CD14-positive monocyte (primary cell): ENCODE measurements at regions not wholly inside any gene's neighbourhood (a gene's known extent, or its start where the extent isn't known, plus 50 kb on each side); places are given as distances from the start of the nearest gene placed in this dataset.

Source experiments
- DNase-seq, 3 donors: peaks; one replicate each; pipeline ENCODE4 v3.0.0-alpha.2; 2011 to 2022
- H2AFZ ChIP-seq: 2 replicates; pipeline ENCODE4 v1.6.0; 2012; ENCODE audit warnings: mild to moderate bottlenecking, low read depth, low read length, inconsistent platforms; ENCODE audit not compliant: insufficient read depth, poor library complexity, severe bottlenecking
- H3K27ac ChIP-seq, 2 donors: 1 replicate in 1 of 2; 2 replicates in 1 of 2; pipeline ENCODE4 v1.5.1; 2012 to 2013; ENCODE audit warnings: low read length in 2 of 2, control low read depth in 1 of 2, inconsistent platforms in 1 of 2, low read depth in 1 of 2, mild to moderate bottlenecking in 1 of 2
- H3K27me3 ChIP-seq, 2 donors: one replicate each; pipeline versions ENCODE4 v1.6.0 to v1.6.1; 2011 to 2013; ENCODE audit warnings: low read length in 2 of 2; ENCODE audit not compliant: control insufficient read depth in 2 of 2, insufficient read depth in 2 of 2
- H3K36me3 ChIP-seq, 2 donors: replicated peaks in 1 of 2; 1 replicate in 1 of 2; 2 replicates in 1 of 2; pipeline versions ENCODE4 v1.5.1 to v1.6.1; 2012 to 2013; ENCODE audit warnings: low read length in 2 of 2, control low read depth in 1 of 2, inconsistent platforms in 1 of 2, mild to moderate bottlenecking in 1 of 2; ENCODE audit not compliant: insufficient read depth in 2 of 2, control insufficient read depth in 1 of 2
- H3K4me1 ChIP-seq, 2 donors: 1 replicate in 1 of 2; 2 replicates in 1 of 2; pipeline versions ENCODE4 v1.5.1 to v1.6.1; 2012 to 2013; ENCODE audit warnings: low read length in 2 of 2, control low read depth in 1 of 2, inconsistent platforms in 1 of 2, mild to moderate bottlenecking in 1 of 2, moderate library complexity in 1 of 2; ENCODE audit not compliant: insufficient read depth in 2 of 2, control insufficient read depth in 1 of 2
- H3K4me2 ChIP-seq: replicated peaks from 2 replicates; pipeline ENCODE3; 2012; ENCODE audit warnings: low read length, moderate library complexity, mild to moderate bottlenecking; ENCODE audit not compliant: poor library complexity, severe bottlenecking; ENCODE audit errors: extremely low read depth
- H3K4me3 ChIP-seq, 3 experiments: fragments of 200-600 bp in 1 of 3; sonication (generic) in 1 of 3; replicated peaks in 1 of 3; 1 replicate in 2 of 3; 2 replicates in 1 of 3; pipeline ENCODE4 v1.5.1; 2011 to 2013; ENCODE audit warnings: low read length in 3 of 3, mild to moderate bottlenecking in 3 of 3, control low read depth in 2 of 3, low read depth in 2 of 3, inconsistent platforms in 1 of 3, moderate library complexity in 1 of 3
- H3K79me2 ChIP-seq: 2 replicates; pipeline ENCODE4 v1.6.0; 2012; ENCODE audit warnings: mild to moderate bottlenecking, control low read depth, inconsistent platforms, low read length, moderate library complexity; ENCODE audit not compliant: insufficient read depth
- H3K9ac ChIP-seq: 2 replicates; pipeline ENCODE4 v1.6.0; 2017; ENCODE audit warnings: low read length, mild to moderate bottlenecking; ENCODE audit not compliant: insufficient read depth, poor library complexity, severe bottlenecking
- H3K9me3 ChIP-seq, 2 donors: replicated peaks in 1 of 2; 1 replicate in 1 of 2; 2 replicates in 1 of 2; pipeline versions ENCODE4 v1.5.1 to v1.6.1; 2012 to 2013; ENCODE audit warnings: low read length in 2 of 2, control low read depth in 1 of 2; ENCODE audit not compliant: control insufficient read depth in 1 of 2, insufficient read depth in 1 of 2
- H4K20me1 ChIP-seq: 2 replicates; pipeline ENCODE4 v1.6.0; 2012; ENCODE audit warnings: mild to moderate bottlenecking, low read length, control low read depth, moderate library complexity; ENCODE audit not compliant: insufficient read depth
- H3K27ac Mint-ChIP-seq, 7 donors: one replicate each; pipeline ENCODE4 v1.8.0; 2020; ENCODE audit warnings: mild to moderate bottlenecking in 7 of 7, mixed read lengths in 7 of 7, moderate library complexity in 6 of 7, inconsistent platforms in 2 of 7
- H3K27me3 Mint-ChIP-seq, 3 donors: one replicate each; pipeline ENCODE4 v1.8.0; 2021 to 2022; ENCODE audit warnings: low read depth in 3 of 3, mild to moderate bottlenecking in 3 of 3, mixed read lengths in 3 of 3, moderate library complexity in 3 of 3, inconsistent platforms in 1 of 3
- H3K36me3 Mint-ChIP-seq, 2 donors: one replicate each; pipeline ENCODE4 v1.8.0; 2020; ENCODE audit warnings: mixed read lengths in 2 of 2, inconsistent platforms in 1 of 2, mild to moderate bottlenecking in 1 of 2
- H3K4me1 Mint-ChIP-seq: one replicate; pipeline ENCODE4 v1.8.0; 2020; ENCODE audit warnings: mild to moderate bottlenecking, mixed read lengths
- H3K4me3 Mint-ChIP-seq, 2 donors: one replicate each; pipeline ENCODE4 v1.8.0; 2020; ENCODE audit warnings: mild to moderate bottlenecking in 2 of 2, mixed read lengths in 2 of 2, moderate library complexity in 1 of 2
- H3K9me3 Mint-ChIP-seq, 7 donors: one replicate each; pipeline ENCODE4 v1.8.0; 2020 to 2022; ENCODE audit warnings: mixed read lengths in 7 of 7, mild to moderate bottlenecking in 6 of 7, moderate library complexity in 6 of 7, inconsistent platforms in 2 of 7
- WGBS: methylation state at CpG from one replicate; pipeline ENCODE4 v1.1.5; 2013; ENCODE audit warnings: missing lambda C conversion rate; ENCODE audit not compliant: insufficient coverage; 5-methylcytosine and 5-hydroxymethylcytosine counted together
- intact Hi-C, 2 donors: fragments of 100-400 bp; cut with micrococcal nuclease; formaldehyde crosslinking; loops; one replicate each; pipeline versions ENCODE4 v1.15.0 to v1.15.1; 2023
- TF ChIP-seq, protein P1 (sequence below): fragments of 200-600 bp; IDR thresholded peaks from one replicate; pipeline ENCODE4 v1.8.0; 2022; ENCODE audit warnings: antibody characterized with exemption, mild to moderate bottlenecking

DNA sequence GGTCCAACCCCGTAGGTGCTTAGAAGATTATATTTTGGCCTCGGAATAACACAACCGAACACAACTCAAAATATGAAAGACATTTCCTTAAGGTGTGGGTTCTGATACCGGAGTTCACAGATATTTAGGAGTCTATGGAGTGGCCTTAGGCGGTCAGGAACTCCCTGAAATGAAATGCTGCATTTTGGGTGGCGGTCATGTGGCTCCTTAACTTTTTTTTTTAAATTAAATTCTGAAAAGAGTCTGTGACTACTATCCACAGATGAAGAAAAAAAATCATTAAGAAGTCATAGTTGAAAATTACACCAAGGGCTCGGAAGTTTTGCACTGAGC, 290.9 kb upstream of the NFE2L3 start:
- peaks cover 31% of the 10 kb centered on the region for H3K4me1 Mint-ChIP-seq

DNA sequence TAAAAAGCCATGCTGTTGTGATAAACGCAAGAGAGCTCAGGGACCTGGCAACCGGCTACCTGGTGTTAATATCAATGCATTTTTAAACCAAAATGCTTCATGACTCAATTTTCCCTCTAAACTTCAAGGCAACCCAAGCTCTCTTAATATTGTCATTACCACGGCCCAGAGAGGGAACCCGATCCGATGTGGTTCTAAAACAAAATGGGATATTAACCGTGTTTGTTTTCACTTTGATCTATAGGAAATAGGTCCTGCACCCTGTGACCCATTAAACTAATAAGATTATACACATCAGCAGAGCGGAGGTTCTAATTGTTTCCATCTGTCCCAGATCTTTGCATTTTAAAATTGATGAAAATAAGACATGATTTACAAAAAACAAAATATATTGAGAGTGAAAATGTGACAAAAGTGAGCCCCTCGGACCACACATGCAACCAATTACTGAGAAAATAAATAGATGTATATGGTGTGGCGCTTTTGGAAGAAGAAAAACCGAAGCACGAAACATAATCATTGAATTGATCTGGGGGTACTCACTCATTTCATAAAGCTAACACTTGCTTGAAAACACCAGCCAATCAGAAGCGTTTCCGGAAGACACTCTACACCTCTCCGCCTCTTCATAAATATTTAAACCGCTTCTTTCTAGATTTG, 290.3 kb upstream of the NFE2L3 start:
- Mint-ChIP-seq H3K9me3 (peaks cover 0 to 40% (median 9%) of the 10 kb centered on the region in 7 donors), H3K4me1 (peaks cover 31% of the 10 kb centered on the region), H3K27ac (no peak overlapping the region), H3K4me3 (no peak overlapping the region), H3K36me3 (peaks cover 25 to 28% of the 10 kb centered on the region in 2 donors), H3K27me3 (peaks cover 19 to 22% (median 20%) of the 10 kb centered on the region in 3 donors)
- Histone ChIP-seq H3K36me3 (no peaks in the 10 kb centered on the region), H3K9ac (no peak overlapping the region), H3K27me3 (peaks cover 93 to 100% of the 10 kb centered on the region in 2 donors), H3K4me2 (peak overlapping the region; percentile 68), H3K4me3 (peak overlapping the region in 1 of 3 experiments; percentile 69), H3K79me2 (no peaks in the 10 kb centered on the region), H3K4me1 (peaks cover 29% of the 10 kb centered on the region in 2 donors), H2AFZ (no peak overlapping the region), H3K9me3 (peaks cover 40 to 77% of the 10 kb centered on the region in 2 donors), H4K20me1 (no peaks in the 10 kb centered on the region), H3K27ac (no peak overlapping the region)
- WGBS = 6% methylated on average over 2 of the region's 15 CpGs
- TF ChIP-seq, protein P1, sequence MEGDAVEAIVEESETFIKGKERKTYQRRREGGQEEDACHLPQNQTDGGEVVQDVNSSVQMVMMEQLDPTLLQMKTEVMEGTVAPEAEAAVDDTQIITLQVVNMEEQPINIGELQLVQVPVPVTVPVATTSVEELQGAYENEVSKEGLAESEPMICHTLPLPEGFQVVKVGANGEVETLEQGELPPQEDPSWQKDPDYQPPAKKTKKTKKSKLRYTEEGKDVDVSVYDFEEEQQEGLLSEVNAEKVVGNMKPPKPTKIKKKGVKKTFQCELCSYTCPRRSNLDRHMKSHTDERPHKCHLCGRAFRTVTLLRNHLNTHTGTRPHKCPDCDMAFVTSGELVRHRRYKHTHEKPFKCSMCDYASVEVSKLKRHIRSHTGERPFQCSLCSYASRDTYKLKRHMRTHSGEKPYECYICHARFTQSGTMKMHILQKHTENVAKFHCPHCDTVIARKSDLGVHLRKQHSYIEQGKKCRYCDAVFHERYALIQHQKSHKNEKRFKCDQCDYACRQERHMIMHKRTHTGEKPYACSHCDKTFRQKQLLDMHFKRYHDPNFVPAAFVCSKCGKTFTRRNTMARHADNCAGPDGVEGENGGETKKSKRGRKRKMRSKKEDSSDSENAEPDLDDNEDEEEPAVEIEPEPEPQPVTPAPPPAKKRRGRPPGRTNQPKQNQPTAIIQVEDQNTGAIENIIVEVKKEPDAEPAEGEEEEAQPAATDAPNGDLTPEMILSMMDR = no peak
- intact Hi-C loops = loop anchor here (5.0 kb wide), 4 partner anchors 1291 to 1311 kb away; partner anchors contain the start of genes HOXA10 (in 1 of the 2), HOXA3 (in 1 of the 2), HOXA7 (in 1 of the 2) and HOXA9 (in 1 of the 2)
- no peak for DNase-seq

More for the DNA sequence above, 290.9 kb upstream of the NFE2L3 start:
- Mint-ChIP-seq H3K27ac (no peak overlapping the region), H3K4me3 (no peak overlapping the region), H3K36me3 (peaks cover 25 to 28% of the 10 kb centered on the region in 2 donors), H3K9me3 (peaks cover 0 to 40% (median 9%) of the 10 kb centered on the region in 7 donors), H3K27me3 (peaks cover 14 to 16% (median 14%) of the 10 kb centered on the region in 3 donors)
- no peak overlapping the region for H3K4me3 ChIP-seq
- H2AFZ ChIP-seq = no peak overlapping the region
- H3K4me1 ChIP-seq = peaks cover 34 to 35% of the 10 kb centered on the region in 2 donors
- intact Hi-C loops = loop anchor here (5.0 kb wide), 4 partner anchors 1291 to 1311 kb away; partner anchors contain the start of genes HOXA10 (in 1 of the 2), HOXA3 (in 1 of the 2), HOXA7 (in 1 of the 2) and HOXA9 (in 1 of the 2)
- no peaks in the 10 kb centered on the region for H3K79me2 ChIP-seq
- H3K9me3 ChIP-seq = peaks cover 41 to 81% of the 10 kb centered on the region in 2 donors
- TF ChIP-seq, protein P1 = no peak
- no peak overlapping the region for H3K27ac ChIP-seq
- peaks cover 93 to 100% of the 10 kb centered on the region in 2 donors for H3K27me3 ChIP-seq
- no peak overlapping the region for H3K9ac ChIP-seq
- no peak overlapping the region for H3K4me2 ChIP-seq
- no CpG with 5 or more reads among the region's 7 CpGs for WGBS
- H3K36me3 ChIP-seq = no peaks in the 10 kb centered on the region
- H4K20me1 ChIP-seq = no peaks in the 10 kb centered on the region
- DNase-seq = no peak
